Astrocyte (in vitro differentiated cells and primary cell): ENCODE measurements at regions not wholly inside any gene's neighbourhood (a gene's known extent, or its start where the extent isn't known, plus 50 kb on each side); places are given as distances from the start of the nearest gene placed in this dataset.

ENCODE experiments used
- DNase-seq: peaks from one replicate; pipeline ENCODE4 v3.0.0-alpha.2; 2010; ENCODE audit warnings: low read depth
- FAIRE-seq: peaks from 2 replicates; lab custom pipeline; 2011; peaks lifted over from hg19 to GRCh38; lab: Jason Lieb, UNC
- H2AFZ ChIP-seq: 2 replicates; pipeline ENCODE4 v1.6.0; 2012; ENCODE audit warnings: low read depth, low read length, inconsistent platforms
- H3K27ac ChIP-seq: 2 replicates; pipeline ENCODE4 v1.5.1; 2011; ENCODE audit warnings: low read depth, low read length, inconsistent platforms
- H3K27me3 ChIP-seq: 2 replicates; pipeline ENCODE4 v1.6.0; 2011; ENCODE audit warnings: low read length, inconsistent platforms; ENCODE audit not compliant: insufficient read depth
- H3K36me3 ChIP-seq: 2 replicates; pipeline ENCODE4 v1.5.1; 2011; ENCODE audit warnings: low read length, inconsistent platforms; ENCODE audit not compliant: insufficient read depth
- H3K4me1 ChIP-seq: 2 replicates; pipeline ENCODE4 v1.5.1; 2011; ENCODE audit warnings: low read length, inconsistent platforms; ENCODE audit not compliant: insufficient read depth
- H3K4me2 ChIP-seq: 2 replicates; pipeline ENCODE4 v1.6.0; 2012; ENCODE audit warnings: low read length, inconsistent platforms
- H3K4me3 ChIP-seq: 2 replicates; pipeline ENCODE4 v1.5.1; 2011; ENCODE audit warnings: low read depth, mild to moderate bottlenecking, low read length, inconsistent platforms; ENCODE audit not compliant: insufficient read depth
- H3K79me2 ChIP-seq: 2 replicates; pipeline ENCODE4 v1.6.0; 2012; ENCODE audit warnings: mild to moderate bottlenecking, low read length, inconsistent platforms; ENCODE audit not compliant: insufficient read depth
- H3K9ac ChIP-seq: 2 replicates; pipeline ENCODE4 v1.6.0; 2012; ENCODE audit warnings: mild to moderate bottlenecking, low read length, inconsistent platforms
- H3K9me3 ChIP-seq: 2 replicates; pipeline ENCODE4 v1.5.1; 2012; ENCODE audit warnings: low read depth, mild to moderate bottlenecking, low read length, inconsistent platforms; ENCODE audit not compliant: insufficient read depth
- H4K20me1 ChIP-seq: 2 replicates; pipeline ENCODE4 v1.6.0; 2012; ENCODE audit warnings: low read length, inconsistent platforms; ENCODE audit not compliant: insufficient read depth
- H3K27ac Mint-ChIP-seq: one replicate; pipeline ENCODE4 v1.8.0; 2021; ENCODE audit warnings: mild to moderate bottlenecking, mixed read lengths; ENCODE audit not compliant: unreplicated experiment
- H3K27me3 Mint-ChIP-seq: one replicate; pipeline ENCODE4 v1.8.0; 2021; ENCODE audit warnings: low read depth, mixed read lengths; ENCODE audit not compliant: unreplicated experiment
- H3K36me3 Mint-ChIP-seq: one replicate; pipeline ENCODE4 v1.8.0; 2021; ENCODE audit warnings: low read depth, mixed read lengths; ENCODE audit not compliant: unreplicated experiment
- H3K4me1 Mint-ChIP-seq: one replicate; pipeline ENCODE4 v1.8.0; 2021; ENCODE audit warnings: low read depth, mixed read lengths; ENCODE audit not compliant: unreplicated experiment
- H3K4me3 Mint-ChIP-seq: one replicate; pipeline ENCODE4 v1.8.0; 2021; ENCODE audit warnings: mild to moderate bottlenecking, moderate library complexity, mixed read lengths; ENCODE audit not compliant: unreplicated experiment
- H3K9me3 Mint-ChIP-seq: one replicate; pipeline ENCODE4 v1.8.0; 2021; ENCODE audit warnings: mild to moderate bottlenecking, mixed read lengths; ENCODE audit not compliant: unreplicated experiment
- CTCF ChIP-seq: IDR thresholded peaks from 2 replicates; pipeline ENCODE4 v1.5.1; 2011; ENCODE audit warnings: low read depth, mild to moderate bottlenecking, inconsistent platforms, low read length, moderate library complexity; ENCODE audit not compliant: insufficient read depth
- EZH2 ChIP-seq: IDR thresholded peaks from 2 replicates; pipeline ENCODE4 v1.6.1; 2012; ENCODE audit warnings: mild to moderate bottlenecking, low read length, inconsistent platforms; ENCODE audit not compliant: insufficient read depth

- TF ChIP-seq CTCF (no peak), EZH2 (no peak)
- Histone ChIP-seq H2AFZ (no peak overlapping the region), H3K27me3 (no peaks in the 10 kb centered on the region), H3K4me1 (no peaks in the 10 kb centered on the region), H3K4me2 (no peak overlapping the region), H3K4me3 (no peak overlapping the region), H3K36me3 (no peaks in the 10 kb centered on the region), H3K79me2 (no peaks in the 10 kb centered on the region), H4K20me1 (no peaks in the 10 kb centered on the region), H3K9me3 (no peaks in the 10 kb centered on the region), H3K27ac (no peak overlapping the region), H3K9ac (no peak overlapping the region)
- H3K4me3 Mint-ChIP-seq, result no peak overlapping the region
- H3K4me1 Mint-ChIP-seq, result peaks cover 12% of the 10 kb centered on the region
- DNase-seq (no peak), FAIRE-seq (no peak)
- H3K36me3 Mint-ChIP-seq, result no peaks in the 10 kb centered on the region
- H3K27me3 Mint-ChIP-seq, result no peaks in the 10 kb centered on the region
- peak overlapping the region; percentile 26 for H3K27ac Mint-ChIP-seq
- peaks cover 2% of the 10 kb centered on the region for H3K9me3 Mint-ChIP-seq
Observed at GRCh38 chrX:38870361-38870895, 69.2 kb downstream of the MID1IP1 start.

- DNase-seq (no peak), FAIRE-seq (peak; percentile 96)
- no peaks in the 10 kb centered on the region for H4K20me1 ChIP-seq
- Mint-ChIP-seq H3K27me3 (no peaks in the 10 kb centered on the region), H3K9me3 (peaks cover 2% of the 10 kb centered on the region), H3K4me3 (no peak overlapping the region), H3K27ac (no peak overlapping the region), H3K36me3 (no peaks in the 10 kb centered on the region), H3K4me1 (peaks cover 12% of the 10 kb centered on the region)
- H3K4me3 ChIP-seq, result no peak overlapping the region
- no peaks in the 10 kb centered on the region for H3K79me2 ChIP-seq
- H3K9me3 ChIP-seq, result no peaks in the 10 kb centered on the region
- no peaks in the 10 kb centered on the region for H3K36me3 ChIP-seq
- no peak overlapping the region for H2AFZ ChIP-seq
- no peak overlapping the region for H3K9ac ChIP-seq
- H3K4me2 ChIP-seq, result no peak overlapping the region
- H3K4me1 ChIP-seq, result no peaks in the 10 kb centered on the region
- TF ChIP-seq EZH2 (no peak), CTCF (no peak)
- no peaks in the 10 kb centered on the region for H3K27me3 ChIP-seq
- no peak overlapping the region for H3K27ac ChIP-seq
Observed at GRCh38 chrX:38871129-38872029, 70.1 kb downstream of the MID1IP1 start.

- Histone ChIP-seq H3K4me2 (no peak overlapping the region), H4K20me1 (no peaks in the 10 kb centered on the region), H3K27ac (no peak overlapping the region), H3K27me3 (no peaks in the 10 kb centered on the region), H3K79me2 (no peaks in the 10 kb centered on the region), H3K9ac (no peak overlapping the region), H3K36me3 (no peaks in the 10 kb centered on the region), H3K4me1 (peaks cover 6% of the 10 kb centered on the region), H3K9me3 (no peaks in the 10 kb centered on the region), H3K4me3 (no peak overlapping the region), H2AFZ (no peak overlapping the region)
- Mint-ChIP-seq H3K4me3 (no peak overlapping the region), H3K27me3 (no peaks in the 10 kb centered on the region), H3K27ac (no peak overlapping the region), H3K4me1 (peaks cover 17% of the 10 kb centered on the region), H3K9me3 (no peaks in the 10 kb centered on the region), H3K36me3 (no peaks in the 10 kb centered on the region)
- DNase-seq, result no peak
- TF ChIP-seq CTCF, result no peak
- no peak for FAIRE-seq
Observed at GRCh38 chrX:38877366-38877765, 76.1 kb downstream of the MID1IP1 start.
